ENCODE measurements at regions not wholly inside any gene's neighbourhood (a gene's known extent, or its start where the extent isn't known, plus 50 kb on each side); places are given as distances from the start of the nearest gene placed in this dataset.

DNA sequence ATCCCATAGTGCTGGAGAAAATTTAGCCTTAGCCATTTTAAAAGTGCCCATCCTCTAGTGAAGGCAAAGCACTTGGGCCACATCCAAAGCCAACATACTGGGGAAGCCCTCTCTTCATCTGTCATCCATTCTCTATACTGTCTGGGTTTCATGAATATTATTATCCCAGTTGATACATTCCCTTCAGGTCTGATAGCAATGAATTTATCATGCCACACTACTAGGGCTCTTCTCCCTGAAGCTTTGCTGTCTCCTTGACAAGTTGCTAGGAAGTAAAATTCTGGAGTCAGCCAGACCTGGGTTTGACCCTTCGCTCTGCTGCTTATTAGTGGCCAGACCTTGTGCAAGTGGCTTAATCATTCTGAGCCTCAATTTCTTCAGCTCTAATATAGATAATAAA, 1041.4 kb upstream of the ADGRL2 start:
- H3K27ac Mint-ChIP-seq, result no peak overlapping the region
- H3K36me3 Mint-ChIP-seq (ENCODE audit: low read depth), result no peaks in the 10 kb centered on the region
- TF ChIP-seq, protein P1, sequence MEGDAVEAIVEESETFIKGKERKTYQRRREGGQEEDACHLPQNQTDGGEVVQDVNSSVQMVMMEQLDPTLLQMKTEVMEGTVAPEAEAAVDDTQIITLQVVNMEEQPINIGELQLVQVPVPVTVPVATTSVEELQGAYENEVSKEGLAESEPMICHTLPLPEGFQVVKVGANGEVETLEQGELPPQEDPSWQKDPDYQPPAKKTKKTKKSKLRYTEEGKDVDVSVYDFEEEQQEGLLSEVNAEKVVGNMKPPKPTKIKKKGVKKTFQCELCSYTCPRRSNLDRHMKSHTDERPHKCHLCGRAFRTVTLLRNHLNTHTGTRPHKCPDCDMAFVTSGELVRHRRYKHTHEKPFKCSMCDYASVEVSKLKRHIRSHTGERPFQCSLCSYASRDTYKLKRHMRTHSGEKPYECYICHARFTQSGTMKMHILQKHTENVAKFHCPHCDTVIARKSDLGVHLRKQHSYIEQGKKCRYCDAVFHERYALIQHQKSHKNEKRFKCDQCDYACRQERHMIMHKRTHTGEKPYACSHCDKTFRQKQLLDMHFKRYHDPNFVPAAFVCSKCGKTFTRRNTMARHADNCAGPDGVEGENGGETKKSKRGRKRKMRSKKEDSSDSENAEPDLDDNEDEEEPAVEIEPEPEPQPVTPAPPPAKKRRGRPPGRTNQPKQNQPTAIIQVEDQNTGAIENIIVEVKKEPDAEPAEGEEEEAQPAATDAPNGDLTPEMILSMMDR (IDR thresholded peaks at IDR 0.05), result no peak
- no peak overlapping the region for H3K4me3 Mint-ChIP-seq
- POLR2A ChIA-PET, result no interaction called here
- no peaks in the 10 kb centered on the region for H3K27me3 Mint-ChIP-seq
- CTCF ChIA-PET, result no interaction called here
- DNase-seq, result no peak
- H3K4me1 Mint-ChIP-seq, result no peaks in the 10 kb centered on the region
- no peaks in the 10 kb centered on the region for H3K9me3 Mint-ChIP-seq
- ATAC-seq (ENCODE audit: low read depth), result no peak
- intact Hi-C loops (cut with micrococcal nuclease), result no loop called here

DNA sequence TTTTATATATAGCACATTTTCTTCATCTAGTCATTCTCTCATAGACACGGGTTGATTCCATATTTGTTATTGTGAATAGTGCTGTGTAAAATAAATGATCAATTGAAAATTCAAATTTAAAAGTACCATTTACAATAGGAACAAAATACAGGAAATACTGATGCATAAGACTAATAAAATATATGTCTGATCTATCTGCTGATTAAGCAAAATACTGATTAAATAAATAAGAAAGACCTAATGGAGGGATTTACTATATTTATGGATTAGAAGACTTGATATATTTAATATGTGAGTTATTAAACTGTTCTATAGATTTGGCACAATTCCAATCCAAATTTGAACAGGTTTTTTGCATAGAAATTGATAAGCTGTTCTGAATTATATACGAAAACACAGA, 1044.8 kb upstream of the ADGRL2 start:
- Mint-ChIP-seq H3K4me3 (no peak overlapping the region), H3K9me3 (peaks cover 3% of the 10 kb centered on the region), H3K36me3 (ENCODE audit: low read depth) (no peaks in the 10 kb centered on the region), H3K27me3 (no peaks in the 10 kb centered on the region), H3K4me1 (no peaks in the 10 kb centered on the region), H3K27ac (no peak overlapping the region)
- CTCF ChIA-PET, result no interaction called here
- intact Hi-C loops (cut with micrococcal nuclease), result no loop called here
- TF ChIP-seq, protein P1 (IDR thresholded peaks at IDR 0.05), result no peak
- no peak for DNase-seq
- no peak for ATAC-seq (ENCODE audit: low read depth)
- POLR2A ChIA-PET, result no interaction called here

DNA sequence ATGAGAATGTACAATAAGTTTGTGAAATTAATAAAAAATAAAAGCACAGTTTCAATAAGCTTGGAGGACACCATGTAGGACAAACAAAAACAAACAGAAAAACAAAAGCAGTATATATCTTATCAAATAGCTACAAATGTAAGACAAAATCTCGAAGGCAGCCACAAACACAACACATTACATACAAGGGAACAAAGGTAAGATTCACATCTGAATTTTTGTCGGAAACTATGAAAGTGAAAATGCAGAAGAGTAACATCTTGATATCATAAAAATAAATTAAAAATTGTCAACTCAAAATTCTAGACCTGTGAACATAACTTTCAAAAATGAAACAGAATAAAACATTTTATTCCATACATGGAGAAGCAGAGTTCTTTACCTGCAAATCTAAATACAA, 1049.5 kb upstream of the ADGRL2 start:
- ChIA-PET CTCF (no interaction called here), POLR2A (no interaction called here)
- Mint-ChIP-seq H3K4me1 (no peaks in the 10 kb centered on the region), H3K27me3 (no peaks in the 10 kb centered on the region), H3K27ac (no peak overlapping the region), H3K9me3 (peaks cover 4% of the 10 kb centered on the region), H3K4me3 (no peak overlapping the region), H3K36me3 (ENCODE audit: low read depth) (no peaks in the 10 kb centered on the region)
- no peak for ATAC-seq (ENCODE audit: low read depth)
- TF ChIP-seq, protein P1 (IDR thresholded peaks at IDR 0.05), result no peak
- no peak for DNase-seq
- intact Hi-C loops (cut with micrococcal nuclease), result no loop called here

DNA sequence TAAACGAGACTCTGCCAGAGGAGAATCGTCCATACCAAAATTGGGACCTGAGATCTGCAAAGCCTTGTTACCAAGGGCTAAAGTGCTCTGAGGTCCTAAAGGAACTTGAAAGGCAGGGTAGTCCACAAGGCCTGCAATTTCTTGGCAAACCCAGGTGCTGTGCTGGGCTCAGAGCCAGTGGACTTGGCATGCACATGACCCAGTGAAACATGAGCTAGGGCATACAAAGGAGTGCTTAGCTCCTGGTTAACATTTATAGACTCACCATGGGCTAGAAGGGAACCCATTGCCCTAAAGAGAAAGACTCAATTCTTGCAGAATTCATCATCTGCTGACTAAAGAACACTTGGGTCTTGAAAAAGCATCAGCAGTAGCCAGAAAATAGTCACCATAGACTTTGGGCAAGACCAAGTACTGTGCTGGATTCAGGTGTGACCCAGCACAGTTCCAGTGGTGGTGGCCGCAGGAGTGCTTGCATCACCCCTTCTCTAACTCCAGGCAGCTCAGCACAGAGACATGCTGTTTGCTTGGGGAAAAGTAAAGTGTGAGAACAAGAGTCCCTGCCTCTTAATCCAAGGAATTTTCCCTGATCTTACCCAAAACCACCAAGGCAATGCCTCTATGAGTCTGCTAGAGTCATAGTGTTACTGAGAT, 1069.4 kb upstream of the ADGRL2 start:
- Mint-ChIP-seq H3K27me3 (no peaks in the 10 kb centered on the region), H3K36me3 (ENCODE audit: low read depth) (no peaks in the 10 kb centered on the region), H3K27ac (no peak overlapping the region), H3K9me3 (peaks cover 10% of the 10 kb centered on the region), H3K4me1 (no peaks in the 10 kb centered on the region), H3K4me3 (no peak overlapping the region)
- ATAC-seq (ENCODE audit: low read depth) (no peak), DNase-seq (no peak)
- intact Hi-C loops (cut with micrococcal nuclease), result no loop called here
- ChIA-PET CTCF (no interaction called here), POLR2A (no interaction called here)
- TF ChIP-seq, protein P1 (IDR thresholded peaks at IDR 0.05), result no peak

DNA sequence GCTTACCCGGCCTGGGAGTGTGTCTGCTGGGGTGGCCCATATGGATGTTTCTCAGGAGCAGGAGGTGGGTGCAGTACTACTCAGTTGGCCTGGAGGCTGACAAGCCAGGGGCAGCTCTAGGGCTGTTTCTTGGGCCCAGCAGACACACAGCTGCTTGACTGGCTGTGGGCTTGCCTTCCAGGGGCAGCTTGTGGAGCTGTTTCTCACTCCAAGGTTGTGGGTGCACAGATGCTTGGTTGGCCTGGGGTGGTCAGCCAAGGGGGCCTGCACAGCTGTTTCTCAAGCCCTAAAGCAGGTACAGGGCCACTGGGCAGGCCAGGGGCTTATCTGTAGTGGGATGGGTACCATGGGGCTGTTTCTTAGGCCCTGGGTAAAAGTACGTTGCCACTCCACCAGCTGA, 1078.1 kb upstream of the ADGRL2 start:
- no peaks in the 10 kb centered on the region for H3K4me1 Mint-ChIP-seq
- H3K27me3 Mint-ChIP-seq, result no peaks in the 10 kb centered on the region
- H3K36me3 Mint-ChIP-seq (ENCODE audit: low read depth), result no peaks in the 10 kb centered on the region
- intact Hi-C loops (cut with micrococcal nuclease), result no loop called here
- peaks cover 4% of the 10 kb centered on the region for H3K9me3 Mint-ChIP-seq
- no peak overlapping the region for H3K4me3 Mint-ChIP-seq
- H3K27ac Mint-ChIP-seq, result no peak overlapping the region
- CTCF ChIA-PET, result no interaction called here
- TF ChIP-seq, protein P1 (IDR thresholded peaks at IDR 0.05), result no peak
- POLR2A ChIA-PET, result no interaction called here
- DNase-seq, result no peak
- ATAC-seq (ENCODE audit: low read depth), result no peak
